A549 (cell line): ENCODE measurements at regions not wholly inside any gene's neighbourhood (a gene's known extent, or its start where the extent isn't known, plus 50 kb on each side); places are given as distances from the start of the nearest gene placed in this dataset.

ENCODE experiments used
- BHLHE40 ChIP-seq: IDR thresholded peaks from 2 replicates; pipeline ENCODE4 v1.6.1; 2012; ENCODE audit warnings: low read depth, low read length, inconsistent platforms
- CBX2 ChIP-seq: fragments of 200-600 bp; sonication (generic); IDR thresholded peaks from 2 replicates; pipeline ENCODE4 v1.6.1; 2016; ENCODE audit warnings: low read depth, mild to moderate bottlenecking, borderline replicate concordance
- CEBPB ChIP-seq, 2 experiments: fragments of >200 bp in 1 of 2; sonication (Bioruptor Twin) in 1 of 2; formaldehyde crosslinking in 1 of 2; IDR thresholded peaks; 2 replicates each; pipeline ENCODE4 v1.6.1; 2012 to 2016
- EHF ChIP-seq: fragments of 250-450 bp; sonication (Bioruptor Pico); IDR thresholded peaks from 2 replicates; pipeline ENCODE4 v1.5.0; 2020; ENCODE audit warnings: mild to moderate bottlenecking
- EP300 ChIP-seq, 2 experiments: fragments of >200 bp; sonication (Bioruptor Twin); formaldehyde crosslinking; IDR thresholded peaks; 2 replicates in 1 of 2; 3 replicates in 1 of 2; pipeline ENCODE4 v1.6.1; 2016 to 2017
- MAZ ChIP-seq: fragments of 150-350 bp; IDR thresholded peaks from 2 replicates; pipeline ENCODE4 v1.6.1; 2014; ENCODE audit warnings: antibody characterized with exemption, low read depth, low read length, borderline replicate concordance
- MYC ChIP-seq: IDR thresholded peaks from 2 replicates; pipeline ENCODE4 v1.6.1; 2012; ENCODE audit warnings: mild to moderate bottlenecking, inconsistent platforms, low read length, improper control_type of control experiment, borderline replicate concordance
- NFE2L2 ChIP-seq: fragments of 150-350 bp; conservative IDR thresholded peaks from 2 replicates; pipeline ENCODE4 v1.6.1; 2014; ENCODE audit warnings: low read length
- NR3C1 ChIP-seq: fragments of >200 bp; sonication (Bioruptor Twin); formaldehyde crosslinking; IDR thresholded peaks from 3 replicates; pipeline ENCODE4 v1.6.1; 2017
- POLR2A ChIP-seq: IDR thresholded peaks from 2 replicates; pipeline ENCODE4 v1.6.1; 2012; ENCODE audit warnings: mild to moderate bottlenecking, low read length
- RCOR1 ChIP-seq: fragments of 150-350 bp; IDR thresholded peaks from 2 replicates; pipeline ENCODE4 v1.6.1; 2014; ENCODE audit warnings: antibody characterized with exemption, low read length, low read depth
- RNF2 ChIP-seq: fragments of 200-600 bp; sonication (generic); IDR thresholded peaks from 2 replicates; pipeline ENCODE4 v1.6.1; 2016; ENCODE audit warnings: low read depth, mild to moderate bottlenecking, antibody characterized with exemption, moderate library complexity, borderline replicate concordance
- TFCP2L1 ChIP-seq: fragments of 250-450 bp; sonication (Bioruptor Pico); IDR thresholded peaks from 2 replicates; pipeline ENCODE4 v1.5.0; 2021; ENCODE audit warnings: mild to moderate bottlenecking
- TF ChIP-seq, protein P1 (sequence below): fragments of >200 bp; sonication (Bioruptor Twin); formaldehyde crosslinking; IDR thresholded peaks from 3 replicates; pipeline ENCODE4 v1.5.1; 2016

GRCh38 chr3:67291287-67292252 is 293.5 kb downstream of the KBTBD8 start:
- TF ChIP-seq EP300 (IDR thresholded peaks at IDR 0.05): no peak
- no peak for TF ChIP-seq NFE2L2
- TF ChIP-seq, protein P1, sequence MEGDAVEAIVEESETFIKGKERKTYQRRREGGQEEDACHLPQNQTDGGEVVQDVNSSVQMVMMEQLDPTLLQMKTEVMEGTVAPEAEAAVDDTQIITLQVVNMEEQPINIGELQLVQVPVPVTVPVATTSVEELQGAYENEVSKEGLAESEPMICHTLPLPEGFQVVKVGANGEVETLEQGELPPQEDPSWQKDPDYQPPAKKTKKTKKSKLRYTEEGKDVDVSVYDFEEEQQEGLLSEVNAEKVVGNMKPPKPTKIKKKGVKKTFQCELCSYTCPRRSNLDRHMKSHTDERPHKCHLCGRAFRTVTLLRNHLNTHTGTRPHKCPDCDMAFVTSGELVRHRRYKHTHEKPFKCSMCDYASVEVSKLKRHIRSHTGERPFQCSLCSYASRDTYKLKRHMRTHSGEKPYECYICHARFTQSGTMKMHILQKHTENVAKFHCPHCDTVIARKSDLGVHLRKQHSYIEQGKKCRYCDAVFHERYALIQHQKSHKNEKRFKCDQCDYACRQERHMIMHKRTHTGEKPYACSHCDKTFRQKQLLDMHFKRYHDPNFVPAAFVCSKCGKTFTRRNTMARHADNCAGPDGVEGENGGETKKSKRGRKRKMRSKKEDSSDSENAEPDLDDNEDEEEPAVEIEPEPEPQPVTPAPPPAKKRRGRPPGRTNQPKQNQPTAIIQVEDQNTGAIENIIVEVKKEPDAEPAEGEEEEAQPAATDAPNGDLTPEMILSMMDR: no peak
- TF ChIP-seq NR3C1: no peak
- no peak for TF ChIP-seq TFCP2L1 (CRISPR knock-in tag)
- no peak for TF ChIP-seq BHLHE40
- no peak for TF ChIP-seq RNF2
- TF ChIP-seq RCOR1: no peak
- no peak for TF ChIP-seq EHF (CRISPR knock-in tag)
- no peak for TF ChIP-seq MAZ
- no peak for TF ChIP-seq CBX2
- no peak for TF ChIP-seq CEBPB (IDR thresholded peaks at IDR 0.05)
- no peak for TF ChIP-seq POLR2A
- TF ChIP-seq MYC: no peak
